Right lobe of liver (tissue), 4 donors: ENCODE measurements at regions not wholly inside any gene's neighbourhood (a gene's known extent, or its start where the extent isn't known, plus 50 kb on each side); places are given as distances from the start of the nearest gene placed in this dataset.

Experiments used
- CTCF ChIP-seq, 4 donors: fragments of 200-600 bp in 3 of 4; fragments of 450-650 bp in 1 of 4; IDR thresholded peaks; one replicate each; pipeline versions ENCODE4 v1.5.1 to v1.8.0; 2016 to 2022; ENCODE audit warnings: antibody characterized with exemption in 4 of 4, mild to moderate bottlenecking in 2 of 4
- POLR2A ChIP-seq: fragments of 450-650 bp; IDR thresholded peaks from one replicate; pipeline ENCODE4 v1.6.1; 2017; ENCODE audit warnings: antibody characterized with exemption, mild to moderate bottlenecking
- donor health status: DM: no; HTN: no; CAD: no.
- donor health status: DM: no; HTN: no; CAD: no.
- donor health status: DM: no; HTN: yes; CAD: no.

GRCh38 chr14:105701456-105702274 lies 175.3 kb downstream of the TMEM121 start:
- TF ChIP-seq POLR2A: no peak
- no peak for TF ChIP-seq CTCF (IDR thresholded peaks at IDR 0.05)
